ENCODE measurements at regions not wholly inside any gene's neighbourhood (a gene's known extent, or its start where the extent isn't known, plus 50 kb on each side); places are given as distances from the start of the nearest gene placed in this dataset.

- TF ChIP-seq CTCF (IDR thresholded peaks at IDR 0.05) (no peak), POLR2A (IDR thresholded peaks at IDR 0.05) (no peak), EP300 (IDR thresholded peaks at IDR 0.05) (no peak)
These were observed 162.2 kb upstream of the TOM1L1 start for GRCh38 chr17:54738496-54738895.
